ENCODE measurements at regions not wholly inside any gene's neighbourhood (a gene's known extent, or its start where the extent isn't known, plus 50 kb on each side); places are given as distances from the start of the nearest gene placed in this dataset.
A peak's percentile ranks its signal among the peaks of the same experiment; 100 is the strongest.

GRCh38 chr10:4730998-4731397 is 95.0 kb upstream of the AKR1E2 start:
- DNase-seq, result no peak

GRCh38 chr10:4725917-4726606 is 99.9 kb upstream of the AKR1E2 start:
- DNase-seq, result no peak

- no peak for DNase-seq
Measured at GRCh38 chr10:4723860-4724259, 102.1 kb upstream of the AKR1E2 start.

GRCh38 chr10:4721999-4722753 is 103.8 kb upstream of the AKR1E2 start:
- no peak for DNase-seq

- DNase-seq, result no peak
Measured at GRCh38 chr10:4720463-4720862, 105.5 kb upstream of the AKR1E2 start.

- DNase-seq, result no peak
Measured at GRCh38 chr10:4719671-4720070, 106.3 kb upstream of the AKR1E2 start.

GRCh38 chr10:4719036-4719435 is 107.0 kb upstream of the AKR1E2 start:
- DNase-seq, result no peak

GRCh38 chr10:4718544-4718943 is 107.5 kb upstream of the AKR1E2 start:
- DNase-seq, result no peak

GRCh38 chr10:4717670-4718069 is 108.3 kb upstream of the AKR1E2 start:
- DNase-seq, result no peak

- DNase-seq, result no peak
Measured at GRCh38 chr10:4710858-4711257, 115.1 kb upstream of the AKR1E2 start.

GRCh38 chr10:4708123-4708759 is 117.8 kb upstream of the AKR1E2 start:
- no peak for DNase-seq

- no peak for DNase-seq
Measured at GRCh38 chr10:4707221-4707620, 118.8 kb upstream of the AKR1E2 start.

- peak; percentile 66 for DNase-seq
Measured at GRCh38 chr10:4704034-4704545, 121.9 kb upstream of the AKR1E2 start.

GRCh38 chr10:4701016-4701415 is 125.0 kb upstream of the AKR1E2 start:
- DNase-seq, result no peak

- DNase-seq, result no peak
Measured at GRCh38 chr10:4699950-4700730, 125.9 kb upstream of the AKR1E2 start.

- DNase-seq, result no peak
Measured at GRCh38 chr10:4698075-4698474, 127.9 kb upstream of the AKR1E2 start.

GRCh38 chr10:4696186-4696585 is 129.8 kb upstream of the AKR1E2 start:
- DNase-seq, result no peak

- DNase-seq, result no peak
Measured at GRCh38 chr10:4693967-4694366, 132.0 kb upstream of the AKR1E2 start.

GRCh38 chr10:4692206-4692605 is 133.8 kb upstream of the AKR1E2 start:
- DNase-seq, result no peak

GRCh38 chr10:4691776-4692175 is 134.2 kb upstream of the AKR1E2 start:
- DNase-seq, result no peak

- no peak for DNase-seq
Measured at GRCh38 chr10:4691301-4691700, 134.7 kb upstream of the AKR1E2 start.

- DNase-seq, result no peak
Measured at GRCh38 chr10:4688601-4689000, 137.4 kb upstream of the AKR1E2 start.

- no peak for DNase-seq
Measured at GRCh38 chr10:4688168-4688567, 137.8 kb upstream of the AKR1E2 start.
